BJ (cell line): ENCODE measurements at regions not wholly inside any gene's neighbourhood (a gene's known extent, or its start where the extent isn't known, plus 50 kb on each side); places are given as distances from the start of the nearest gene placed in this dataset.

ENCODE experiments used
- CTCF ChIA-PET: fragments of 350-600 bp; formaldehyde crosslinking; extraction: SDS; loops from one replicate; lab custom pipeline; 2021; ENCODE audit warnings: antibody characterized with exemption, inconsistent platforms; lab: Yijun Ruan, JAX
- POLR2A ChIA-PET: fragments of 300-600 bp; sonication (Branson Sonifier 250); formaldehyde crosslinking; extraction: SDS; loops from one replicate; lab custom pipeline; 2021; ENCODE audit warnings: antibody characterized with exemption; lab: Charles Lee
- DNase-seq: peaks from one replicate; pipeline ENCODE4 v3.0.0-alpha.2; 2011; ENCODE audit warnings: low read depth
- H3K27me3 ChIP-seq: 2 replicates; pipeline ENCODE4 v1.6.0; 2011; ENCODE audit warnings: low read length; ENCODE audit not compliant: control insufficient read depth, insufficient read depth
- H3K36me3 ChIP-seq: 2 replicates; pipeline ENCODE4 v1.5.1; 2011; ENCODE audit warnings: low read length; ENCODE audit not compliant: control insufficient read depth, insufficient read depth
- H3K4me3 ChIP-seq: 2 replicates; pipeline ENCODE4 v1.5.1; 2011; ENCODE audit warnings: low read depth, mild to moderate bottlenecking, control low read depth, low read length
- CTCF ChIP-seq: IDR thresholded peaks from 2 replicates; pipeline ENCODE4 v1.5.1; 2011; ENCODE audit warnings: low read depth, mild to moderate bottlenecking, control low read depth, inconsistent platforms, low read length, moderate library complexity; ENCODE audit not compliant: insufficient read depth

GRCh38 chr6:128740951-128741350 is 142.0 kb upstream of the LAMA2 start:
- DNase-seq: no peak
- POLR2A ChIA-PET: no interaction called here

GRCh38 chr6:128739112-128739511 is 143.8 kb upstream of the LAMA2 start:
- Histone ChIP-seq H3K4me3 (no peak overlapping the region), H3K36me3 (no peaks in the 10 kb centered on the region), H3K27me3 (no peaks in the 10 kb centered on the region)
- no peak for DNase-seq
- ChIA-PET POLR2A (no interaction called here), CTCF (no interaction called here)
- TF ChIP-seq CTCF: no peak

More at GRCh38 chr6:128740951-128741350, 142.0 kb upstream of the LAMA2 start:
- no peaks in the 10 kb centered on the region for H3K27me3 ChIP-seq
- CTCF ChIA-PET: no interaction called here
- H3K4me3 ChIP-seq: no peak overlapping the region
- no peak for TF ChIP-seq CTCF
- H3K36me3 ChIP-seq: no peaks in the 10 kb centered on the region

GRCh38 chr6:128738112-128738511 is 144.8 kb upstream of the LAMA2 start:
- ChIA-PET CTCF (no interaction called here), POLR2A (no interaction called here)
- Histone ChIP-seq H3K4me3 (no peak overlapping the region), H3K27me3 (no peaks in the 10 kb centered on the region), H3K36me3 (no peaks in the 10 kb centered on the region)
- DNase-seq: no peak
- TF ChIP-seq CTCF: no peak

- Histone ChIP-seq H3K27me3 (no peaks in the 10 kb centered on the region), H3K4me3 (no peak overlapping the region), H3K36me3 (no peaks in the 10 kb centered on the region)
- DNase-seq: no peak
- ChIA-PET POLR2A (no interaction called here), CTCF (no interaction called here)
- TF ChIP-seq CTCF: no peak
Measured at GRCh38 chr6:128736780-128737179, 146.2 kb upstream of the LAMA2 start.

GRCh38 chr6:128731249-128732165 is 151.4 kb upstream of the LAMA2 start:
- H3K27me3 ChIP-seq: no peaks in the 10 kb centered on the region
- POLR2A ChIA-PET: no interaction called here
- no peak overlapping the region for H3K4me3 ChIP-seq
- CTCF ChIA-PET: interaction anchor here (0.5 to 2.2 kb wide), 10 partner anchors 10 to 995 kb away, joined by 3 to 9 read pairs (median 3); no protein-coding TSS in a partner anchor
- no peaks in the 10 kb centered on the region for H3K36me3 ChIP-seq
- DNase-seq: no peak
- TF ChIP-seq CTCF: peak; percentile 66
